ENCODE measurements at regions not wholly inside any gene's neighbourhood (a gene's known extent, or its start where the extent isn't known, plus 50 kb on each side); places are given as distances from the start of the nearest gene placed in this dataset.

- TF ChIP-seq POLR2A (IDR thresholded peaks at IDR 0.05), result no peak
- no peak for TF ChIP-seq EP300 (IDR thresholded peaks at IDR 0.05)
Observed at GRCh38 chr13:110811771-110812120, 98.2 kb downstream of the ING1 start.

Measured in tibial nerve (tissue), 3 donors.